Suprapubic skin (tissue), 4 donors: ENCODE measurements at regions not wholly inside any gene's neighbourhood (a gene's known extent, or its start where the extent isn't known, plus 50 kb on each side); places are given as distances from the start of the nearest gene placed in this dataset.

Experiments used
- POLR2A ChIP-seq, 2 donors: fragments of 450-650 bp; IDR thresholded peaks; one replicate each; pipeline ENCODE4 v1.6.1; 2017; ENCODE audit warnings: antibody characterized with exemption in 2 of 2, mild to moderate bottlenecking in 2 of 2, moderate library complexity in 2 of 2
- POLR2AphosphoS5 ChIP-seq, 3 donors: sonication (generic); formaldehyde crosslinking; IDR thresholded peaks; one replicate each; pipeline ENCODE4 v1.6.1; 2017; ENCODE audit warnings: antibody characterized with exemption in 3 of 3
- TF ChIP-seq, protein P1 (sequence below), 2 donors: fragments of 200-600 bp in 1 of 2; fragments of 450-650 bp in 1 of 2; sonication (generic) in 1 of 2; IDR thresholded peaks; one replicate each; pipeline ENCODE4 v1.5.1; 2016 to 2019; ENCODE audit warnings: antibody characterized with exemption in 2 of 2, mild to moderate bottlenecking in 1 of 2, moderate library complexity in 1 of 2

GRCh38 chr3:170799009-170799408, 71.0 kb downstream of the RPL22L1 start:
- TF ChIP-seq POLR2A (IDR thresholded peaks at IDR 0.05): no peak
- TF ChIP-seq, protein P1, sequence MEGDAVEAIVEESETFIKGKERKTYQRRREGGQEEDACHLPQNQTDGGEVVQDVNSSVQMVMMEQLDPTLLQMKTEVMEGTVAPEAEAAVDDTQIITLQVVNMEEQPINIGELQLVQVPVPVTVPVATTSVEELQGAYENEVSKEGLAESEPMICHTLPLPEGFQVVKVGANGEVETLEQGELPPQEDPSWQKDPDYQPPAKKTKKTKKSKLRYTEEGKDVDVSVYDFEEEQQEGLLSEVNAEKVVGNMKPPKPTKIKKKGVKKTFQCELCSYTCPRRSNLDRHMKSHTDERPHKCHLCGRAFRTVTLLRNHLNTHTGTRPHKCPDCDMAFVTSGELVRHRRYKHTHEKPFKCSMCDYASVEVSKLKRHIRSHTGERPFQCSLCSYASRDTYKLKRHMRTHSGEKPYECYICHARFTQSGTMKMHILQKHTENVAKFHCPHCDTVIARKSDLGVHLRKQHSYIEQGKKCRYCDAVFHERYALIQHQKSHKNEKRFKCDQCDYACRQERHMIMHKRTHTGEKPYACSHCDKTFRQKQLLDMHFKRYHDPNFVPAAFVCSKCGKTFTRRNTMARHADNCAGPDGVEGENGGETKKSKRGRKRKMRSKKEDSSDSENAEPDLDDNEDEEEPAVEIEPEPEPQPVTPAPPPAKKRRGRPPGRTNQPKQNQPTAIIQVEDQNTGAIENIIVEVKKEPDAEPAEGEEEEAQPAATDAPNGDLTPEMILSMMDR (IDR thresholded peaks at IDR 0.05): no peak
- TF ChIP-seq POLR2AphosphoS5 (IDR thresholded peaks at IDR 0.05): no peak
